Stimulated activated CD8-positive, alpha-beta memory T cell treated with anti-CD3 and anti-CD28 coated beads, Interleukin-7, amount 100 ng/mL, for 48 hours (primary cell): ENCODE measurements at regions not wholly inside any gene's neighbourhood (a gene's known extent, or its start where the extent isn't known, plus 50 kb on each side); places are given as distances from the start of the nearest gene placed in this dataset.

Experiments used
- DNase-seq, 2 donors: peaks; one replicate each; pipeline ENCODE4 v3.0.0-alpha.2; 2020; ENCODE audit warnings: low read depth in 1 of 2; ENCODE audit errors: extremely low read depth in 1 of 2

DNA sequence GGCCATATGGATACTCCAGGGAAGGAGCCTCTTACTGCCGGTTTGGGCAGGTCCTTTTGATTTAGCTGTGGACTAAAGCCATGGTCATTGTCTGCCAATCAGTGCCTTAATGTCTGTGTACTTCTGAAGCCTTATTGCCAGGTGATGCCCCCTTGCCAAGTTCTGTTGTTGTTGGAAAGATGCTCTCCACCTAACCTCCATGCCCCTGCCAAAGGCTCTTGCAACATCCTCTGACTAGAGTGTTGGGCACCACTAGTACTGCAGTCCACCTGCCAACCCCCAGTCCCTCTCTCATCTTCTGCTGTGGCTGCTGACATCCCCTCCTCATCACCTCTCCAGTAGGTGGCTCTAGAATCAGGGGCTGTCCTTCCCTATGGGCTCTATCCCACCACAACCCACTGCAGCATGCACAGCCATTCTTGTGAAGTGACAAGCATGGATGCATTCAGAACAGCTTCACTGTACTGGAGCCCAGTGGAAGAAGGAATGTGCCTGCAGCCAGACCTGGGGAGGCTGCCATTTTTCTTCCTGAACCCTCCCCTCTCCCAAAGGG is 375.3 kb upstream of the CDH5 start:
- DNase-seq, result no peak

DNA sequence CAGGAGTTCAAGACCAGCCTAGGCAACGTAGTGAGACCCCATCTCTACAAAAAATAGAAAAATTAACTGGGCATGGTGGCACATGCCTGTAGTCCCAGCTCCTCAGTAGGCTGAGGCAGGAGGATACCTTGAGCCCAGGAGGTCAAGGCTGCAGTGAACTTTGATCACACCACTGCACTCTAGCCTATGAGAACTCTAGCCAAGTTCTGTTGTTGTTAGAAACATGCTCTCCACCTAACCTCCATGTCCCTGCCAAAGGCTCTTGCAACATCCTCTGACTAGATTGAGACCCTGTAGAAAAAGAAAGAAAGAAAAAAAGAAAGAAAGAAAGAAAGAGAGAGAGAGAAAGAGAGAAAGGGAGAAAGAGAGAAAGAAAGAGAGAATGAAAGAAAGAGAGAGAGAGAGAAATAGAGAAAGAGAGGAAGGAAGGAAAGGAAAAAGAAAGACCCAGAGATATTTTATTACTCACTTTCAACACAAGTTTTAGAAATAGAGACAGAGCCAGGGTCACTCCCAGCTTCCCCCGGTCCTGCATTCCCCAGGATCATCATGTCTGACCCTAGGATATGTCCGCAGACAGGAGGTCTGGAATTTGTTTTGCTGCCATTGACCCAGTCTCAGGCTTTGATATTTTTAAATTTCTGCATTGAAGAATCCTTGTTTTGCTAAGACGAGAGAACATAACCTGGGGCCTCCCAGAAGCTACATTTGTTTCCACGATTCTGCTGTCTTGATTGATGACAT is 376.5 kb upstream of the CDH5 start:
- DNase-seq, result no peak

DNA sequence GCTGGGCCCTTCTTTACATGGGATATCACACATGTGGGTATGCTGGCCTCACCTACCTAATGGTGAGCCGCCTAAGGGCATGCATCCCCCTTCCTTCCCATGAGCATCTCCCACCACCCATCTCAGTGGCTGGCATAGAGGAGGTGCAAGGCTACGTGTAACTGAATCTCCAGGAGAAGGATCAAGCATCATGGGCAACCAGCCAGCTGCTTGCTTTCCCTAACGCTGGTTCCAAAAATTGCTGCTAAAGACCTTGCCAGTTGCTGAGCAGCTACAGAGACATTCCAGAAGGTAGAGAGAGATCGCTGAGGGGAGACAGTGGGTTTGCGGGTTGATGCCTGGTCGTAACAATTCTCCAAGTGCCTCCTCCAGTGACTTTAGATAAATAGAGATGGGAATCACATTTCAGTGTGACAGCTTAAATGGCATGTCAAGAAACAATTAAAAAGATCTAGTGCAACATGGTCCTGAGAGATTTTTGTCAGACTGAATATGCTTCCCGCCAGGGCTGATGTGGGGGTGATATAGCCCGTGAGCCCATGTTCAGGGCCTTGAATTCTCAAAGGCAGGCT is 378.4 kb upstream of the CDH5 start:
- DNase-seq, result no peak

GRCh38 chr16:65984296-65984695 is 382.2 kb upstream of the CDH5 start:
- DNase-seq, result no peak

DNA sequence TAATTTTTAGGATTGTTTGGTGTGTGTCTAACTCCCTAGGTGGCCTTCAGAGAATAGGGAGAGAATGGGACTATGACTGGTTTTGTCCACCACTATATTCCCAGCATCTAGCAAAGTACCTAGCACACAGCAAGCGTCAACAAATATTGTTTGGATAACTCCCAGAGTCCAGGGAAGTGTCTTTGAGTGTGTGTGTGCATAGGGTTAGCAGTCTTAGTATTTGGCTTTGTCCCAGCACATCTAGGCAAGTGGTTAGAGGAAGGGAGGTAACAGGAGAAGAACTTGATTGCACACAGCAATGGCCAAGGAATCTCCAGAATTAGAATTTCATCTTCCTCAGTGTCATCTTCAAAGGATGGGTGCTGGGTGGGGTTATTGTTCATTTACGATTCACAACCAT is 385.4 kb upstream of the CDH5 start:
- DNase-seq, result no peak

- DNase-seq, result no peak
These were observed 391.3 kb upstream of the CDH5 start for GRCh38 chr16:65975049-65975708.

- no peak for DNase-seq
These were observed 399.1 kb upstream of the CDH5 start for GRCh38 chr16:65967376-65967775.

- no peak for DNase-seq
These were observed 400.9 kb upstream of the CDH5 start for GRCh38 chr16:65965628-65966027.

GRCh38 chr16:65964752-65965151 is 401.7 kb upstream of the CDH5 start:
- no peak for DNase-seq

DNA sequence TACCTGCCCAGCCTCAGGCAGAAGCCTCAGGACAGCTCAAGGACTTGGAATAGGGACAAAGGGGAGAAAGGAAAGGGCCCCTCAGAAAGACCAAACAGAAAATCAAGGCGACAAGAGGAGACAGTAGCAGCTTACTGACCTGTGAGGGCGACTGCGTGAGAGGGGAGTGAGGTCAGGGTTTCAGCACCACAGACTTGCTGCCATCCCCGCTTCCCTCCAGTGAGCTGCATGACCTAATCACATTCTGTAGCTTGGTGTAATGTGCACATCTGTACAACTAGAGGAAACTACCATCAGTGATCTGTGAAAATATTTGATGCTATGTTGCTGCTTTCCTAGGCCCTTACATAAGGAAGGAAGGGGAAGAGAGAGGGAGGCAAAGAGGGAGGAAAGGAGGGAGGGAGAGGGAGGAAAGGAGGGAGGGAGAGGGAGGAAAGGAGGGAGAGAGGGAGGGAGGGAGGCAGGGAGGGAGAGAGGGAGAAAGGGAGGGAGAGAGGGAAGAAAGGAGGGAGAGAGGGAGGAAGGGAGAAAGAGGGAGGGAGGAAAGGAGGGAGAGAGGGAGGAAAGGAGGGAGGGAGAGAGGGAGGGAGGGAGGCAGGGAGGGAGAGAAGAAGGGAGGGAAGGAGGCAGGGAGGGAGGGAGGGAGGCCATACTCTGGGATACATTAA is 404.9 kb upstream of the CDH5 start:
- DNase-seq, result no peak

- DNase-seq, result no peak
These were observed 406.5 kb upstream of the CDH5 start for GRCh38 chr16:65959983-65960382.

- no peak for DNase-seq
These were observed 408.4 kb upstream of the CDH5 start for GRCh38 chr16:65958086-65958485.

- no peak for DNase-seq
These were observed 410.4 kb upstream of the CDH5 start for GRCh38 chr16:65956100-65956499.

GRCh38 chr16:65954446-65954845 is 412.0 kb upstream of the CDH5 start:
- DNase-seq, result no peak

DNA sequence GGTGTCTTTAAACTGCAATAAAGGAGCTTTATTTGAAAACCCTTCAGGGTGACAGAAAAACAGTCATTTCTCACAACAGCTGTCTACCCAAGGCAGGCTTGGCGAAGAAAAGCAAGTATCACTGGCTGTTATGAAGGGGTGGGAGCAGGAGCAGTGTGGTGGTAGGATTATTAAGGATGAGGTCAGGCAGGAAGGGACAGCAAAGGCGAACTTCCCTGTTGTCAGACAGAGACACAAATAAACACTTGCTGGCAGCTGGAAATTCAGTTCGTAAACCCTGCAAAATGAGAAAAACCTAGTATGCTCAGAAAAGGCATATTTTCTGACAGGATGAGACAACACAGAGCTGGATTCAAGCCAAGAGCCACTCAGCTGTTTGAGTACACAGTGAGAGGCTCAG is 416.3 kb upstream of the CDH5 start:
- DNase-seq, result no peak

GRCh38 chr16:65948361-65948760 is 418.1 kb upstream of the CDH5 start:
- no peak for DNase-seq

- DNase-seq, result no peak
These were observed 418.5 kb upstream of the CDH5 start for GRCh38 chr16:65947951-65948350.

- no peak for DNase-seq
These were observed 421.0 kb upstream of the CDH5 start for GRCh38 chr16:65945493-65945892.

DNA sequence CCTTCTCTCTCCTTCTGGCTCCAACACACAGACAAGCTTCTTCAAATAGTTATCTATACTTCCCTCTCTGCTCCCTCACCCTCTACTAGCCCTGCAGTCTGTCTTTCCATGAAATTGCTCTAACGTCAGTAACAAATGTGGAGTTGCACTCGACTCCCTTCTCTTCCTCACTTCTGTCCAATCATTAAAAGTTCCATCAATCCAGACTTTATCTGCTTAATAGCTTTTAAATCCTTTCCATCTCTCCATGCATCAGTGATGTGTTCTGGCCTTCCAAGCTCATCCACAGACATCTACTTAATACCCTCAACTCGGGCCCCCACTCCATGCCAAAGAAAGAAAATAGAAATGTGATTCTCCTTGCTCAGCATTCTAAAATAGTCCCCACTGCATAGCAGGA is 422.1 kb upstream of the CDH5 start:
- no peak for DNase-seq

GRCh38 chr16:65940711-65941110 is 425.8 kb upstream of the CDH5 start:
- no peak for DNase-seq

DNA sequence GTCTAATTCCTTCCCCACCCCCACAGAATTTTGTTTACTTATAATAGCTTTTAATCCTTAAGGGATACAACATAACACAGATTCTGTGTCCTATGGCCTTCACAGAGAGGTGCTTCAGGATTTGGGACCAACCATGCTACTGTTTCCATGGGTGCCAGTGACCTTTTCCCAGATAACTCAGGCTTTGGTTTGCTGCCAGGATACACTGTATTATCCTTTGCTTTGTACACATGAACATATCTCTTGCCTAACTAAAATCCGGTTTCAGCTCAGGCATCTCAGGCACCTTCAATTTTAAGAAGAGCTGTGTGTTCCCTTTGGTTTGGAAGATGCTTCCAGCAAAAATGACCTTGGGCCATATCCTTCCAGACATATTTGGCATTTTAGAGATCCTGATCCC is 428.4 kb upstream of the CDH5 start:
- no peak for DNase-seq

DNA sequence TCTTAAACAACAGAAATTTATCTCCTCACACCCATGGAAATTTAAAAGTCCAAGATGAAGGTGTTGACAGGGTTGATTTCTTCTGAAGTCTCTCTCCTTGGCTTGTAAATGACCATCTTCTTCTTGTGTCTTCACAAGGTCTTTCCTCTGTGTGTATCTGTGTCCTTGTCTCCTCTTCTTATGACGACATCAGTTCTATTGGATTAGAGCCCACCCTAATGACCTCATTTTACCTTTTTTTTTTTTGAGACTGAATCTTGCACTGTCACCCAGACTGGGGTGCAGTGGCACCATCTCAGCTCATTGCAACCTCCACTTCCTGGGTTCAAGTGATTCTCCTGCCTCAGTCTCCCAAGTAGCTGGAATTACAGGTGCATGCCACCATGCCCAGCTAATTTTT is 429.0 kb upstream of the CDH5 start:
- no peak for DNase-seq
